Hepatocyte (in vitro differentiated cells): ENCODE measurements at regions not wholly inside any gene's neighbourhood (a gene's known extent, or its start where the extent isn't known, plus 50 kb on each side); places are given as distances from the start of the nearest gene placed in this dataset.

Experiments used
- CTCF ChIP-seq: fragments of 200-600 bp; sonication (generic); IDR thresholded peaks from 2 replicates; pipeline ENCODE4 v1.5.1; 2016; ENCODE audit warnings: antibody characterized with exemption, mild to moderate bottlenecking; ENCODE audit not compliant: poor library complexity
- EZH2 ChIP-seq: fragments of 200-600 bp; sonication (generic); IDR thresholded peaks from 2 replicates; pipeline ENCODE4 v1.6.1; 2016; ENCODE audit warnings: antibody characterized with exemption, mild to moderate bottlenecking, borderline replicate concordance
- EZH2phosphoT487 ChIP-seq: fragments of 200-600 bp; sonication (generic); IDR thresholded peaks from one replicate; pipeline ENCODE4 v1.6.1; 2018; ENCODE audit warnings: antibody characterized with exemption, mild to moderate bottlenecking, low read depth, moderate library complexity; ENCODE audit not compliant: unreplicated experiment, severe bottlenecking

GRCh38 chr5:92713826-92714225 is 867.2 kb downstream of the NR2F1-AS1 start:
- TF ChIP-seq CTCF (no peak), EZH2phosphoT487 (no peak), EZH2 (no peak)
